Fibroblast of lung (primary cell): ENCODE measurements at regions not wholly inside any gene's neighbourhood (a gene's known extent, or its start where the extent isn't known, plus 50 kb on each side); places are given as distances from the start of the nearest gene placed in this dataset.

Experiments
- DNase-seq, 2 donors: peaks; one replicate each; pipeline versions ENCODE4 v3.0.0 to v3.0.0-alpha.2; 2010; ENCODE audit warnings: low read depth in 2 of 2
- H2AFZ ChIP-seq: 2 replicates; pipeline ENCODE4 v1.5.1; 2012; ENCODE audit warnings: low read length, control low read depth, inconsistent platforms
- H3K27ac ChIP-seq: 2 replicates; pipeline ENCODE4 v1.5.1; 2011; ENCODE audit warnings: low read length, control low read depth; ENCODE audit not compliant: insufficient read depth
- H3K27me3 ChIP-seq: 2 replicates; pipeline ENCODE4 v1.5.1; 2011; ENCODE audit warnings: mild to moderate bottlenecking, low read length; ENCODE audit not compliant: control insufficient read depth, insufficient read depth
- H3K36me3 ChIP-seq: 2 replicates; pipeline ENCODE4 v1.5.1; 2011; ENCODE audit warnings: low read length; ENCODE audit not compliant: control insufficient read depth, insufficient read depth
- H3K4me1 ChIP-seq: 2 replicates; pipeline ENCODE4 v1.5.1; 2011; ENCODE audit warnings: low read length; ENCODE audit not compliant: control insufficient read depth, insufficient read depth; ENCODE audit errors: extremely low read depth
- H3K4me2 ChIP-seq: 2 replicates; pipeline ENCODE4 v1.5.1; 2011; ENCODE audit warnings: low read length, control low read depth; ENCODE audit not compliant: insufficient read depth; ENCODE audit errors: extremely low read depth
- H3K4me3 ChIP-seq, 4 experiments: fragments of 200-600 bp in 1 of 4; sonication (generic) in 1 of 4; replicated peaks in 1 of 4; 2 replicates each; pipeline ENCODE4 v1.5.1; 2011 to 2016; ENCODE audit warnings: low read length in 4 of 4, low read depth in 3 of 4, mild to moderate bottlenecking in 3 of 4, control low read depth in 2 of 4, inconsistent platforms in 1 of 4, mixed read lengths in 1 of 4; ENCODE audit not compliant: insufficient read depth in 1 of 4; ENCODE audit errors: control extremely low read depth in 1 of 4
- H3K79me2 ChIP-seq: 2 replicates; pipeline ENCODE4 v1.5.1; 2012; ENCODE audit warnings: mild to moderate bottlenecking, low read length, inconsistent platforms; ENCODE audit not compliant: control insufficient read depth, insufficient read depth
- H3K9ac ChIP-seq: 2 replicates; pipeline ENCODE4 v1.5.1; 2011; ENCODE audit warnings: mild to moderate bottlenecking, low read length, control low read depth; ENCODE audit not compliant: insufficient read depth
- H3K9me3 ChIP-seq: 2 replicates; pipeline ENCODE4 v1.5.1; 2012; ENCODE audit warnings: low read depth, low read length; ENCODE audit not compliant: control insufficient read depth, insufficient read depth
- H4K20me1 ChIP-seq: 2 replicates; pipeline ENCODE4 v1.5.1; 2011; ENCODE audit warnings: low read length; ENCODE audit not compliant: control insufficient read depth, insufficient read depth; ENCODE audit errors: extremely low read depth
- CTCF ChIP-seq, 2 donors: IDR thresholded peaks in 1 of 2; conservative IDR thresholded peaks in 1 of 2; 1 replicate in 1 of 2; 2 replicates in 1 of 2; pipeline ENCODE4 v1.5.1; 2011 to 2012; ENCODE audit warnings: low read length in 2 of 2, control low read depth in 1 of 2, inconsistent platforms in 1 of 2, low read depth in 1 of 2, mild to moderate bottlenecking in 1 of 2
- EZH2 ChIP-seq: IDR thresholded peaks from 2 replicates; pipeline ENCODE4 v1.5.1; 2012; ENCODE audit warnings: low read length, control low read depth, mild to moderate bottlenecking; ENCODE audit errors: missing control alignments

- TF ChIP-seq CTCF (conservative IDR thresholded peaks at IDR 0.05 in 1 of 2, IDR thresholded peaks at IDR 0.05 in 1 of 2; ENCODE audit: low read depth in 1 of 2, low read length in 2 of 2) = no peak
- TF ChIP-seq EZH2 = no peak
- Histone ChIP-seq H3K4me3 (no peak overlapping the region), H3K27me3 (no peaks in the 10 kb centered on the region), H3K79me2 (no peaks in the 10 kb centered on the region), H3K36me3 (no peaks in the 10 kb centered on the region), H3K27ac (no peak overlapping the region), H3K9ac (no peak overlapping the region), H4K20me1 (no peaks in the 10 kb centered on the region), H3K4me2 (no peak overlapping the region), H3K4me1 (no peaks in the 10 kb centered on the region), H3K9me3 (no peaks in the 10 kb centered on the region), H2AFZ (no peak overlapping the region)
- DNase-seq = no peak
These were observed 123.3 kb upstream of the CHL1 start for GRCh38 chr3:73271-73670.

- Histone ChIP-seq H3K4me1 (no peaks in the 10 kb centered on the region), H3K4me3 (no peak overlapping the region), H3K4me2 (no peak overlapping the region), H2AFZ (no peak overlapping the region), H3K79me2 (no peaks in the 10 kb centered on the region), H4K20me1 (no peaks in the 10 kb centered on the region), H3K9me3 (no peaks in the 10 kb centered on the region), H3K36me3 (no peaks in the 10 kb centered on the region), H3K27ac (no peak overlapping the region), H3K9ac (no peak overlapping the region), H3K27me3 (no peaks in the 10 kb centered on the region)
- peak in 1 of 2 donors; percentile 15 for DNase-seq
- no peak for TF ChIP-seq EZH2
- no peak for TF ChIP-seq CTCF (conservative IDR thresholded peaks at IDR 0.05 in 1 of 2, IDR thresholded peaks at IDR 0.05 in 1 of 2; ENCODE audit: low read depth in 1 of 2, low read length in 2 of 2)
These were observed 121.8 kb upstream of the CHL1 start for GRCh38 chr3:74676-75243.

- Histone ChIP-seq H3K9me3 (no peaks in the 10 kb centered on the region), H3K4me3 (no peak overlapping the region), H4K20me1 (no peaks in the 10 kb centered on the region), H3K27me3 (no peaks in the 10 kb centered on the region), H3K36me3 (no peaks in the 10 kb centered on the region), H3K4me1 (no peaks in the 10 kb centered on the region), H2AFZ (no peak overlapping the region), H3K9ac (no peak overlapping the region), H3K27ac (no peak overlapping the region), H3K4me2 (no peak overlapping the region), H3K79me2 (no peaks in the 10 kb centered on the region)
- TF ChIP-seq CTCF (conservative IDR thresholded peaks at IDR 0.05 in 1 of 2, IDR thresholded peaks at IDR 0.05 in 1 of 2; ENCODE audit: low read depth in 1 of 2, low read length in 2 of 2) (no peak), EZH2 (no peak)
- peak in 1 of 2 donors; percentile 56 for DNase-seq
These were observed 121.3 kb upstream of the CHL1 start for GRCh38 chr3:75260-75659.
